K562 (cell line): ENCODE measurements at regions not wholly inside any gene's neighbourhood (a gene's known extent, or its start where the extent isn't known, plus 50 kb on each side); places are given as distances from the start of the nearest gene placed in this dataset.
A peak's percentile ranks its signal among the peaks of the same experiment; 100 is the strongest.
"Not testable (repeated sequence)": the region's sequence is repeated elsewhere in the genome, so short reads cannot be mapped to it uniquely, and the experiment has no call there.

Experiments
- ATAC-seq: fragments of 200-7000 bp; cut with Tn5 transposase; 3 replicates; pipeline ENCODE4 v1.9.1; 2020; ENCODE audit warnings: moderate library complexity
- BruUV-seq: library from RNA; stranded (reverse); fragments of 400-500 nt; replicated peaks from 2 replicates; lab custom pipeline; 2021; lab: Mats Ljungman, UMichigan
- CTCF ChIA-PET: fragments of 300-600 bp; formaldehyde crosslinking; extraction: SDS; loops from one replicate; lab custom pipeline; 2021; ENCODE audit warnings: low intra/inter-chr PET ratio; lab: Yijun Ruan, JAX
- POLR2A ChIA-PET: fragments of 300-600, 350-650 bp; sonication (Branson Sonifier 250); formaldehyde crosslinking; extraction: SDS; loops from one replicate; lab custom pipeline; 2021; ENCODE audit warnings: antibody characterized with exemption, inconsistent platforms; lab: Yijun Ruan, JAX
- DNase-seq, 4 experiments: peaks; one replicate each; pipeline versions ENCODE4 v3.0.0 to v3.0.0-alpha.2; 2011 to 2018; ENCODE audit warnings: low spot score in 3 of 4, mixed read lengths in 3 of 4; ENCODE audit errors: extremely low read depth in 1 of 4
- FAIRE-seq: peaks from 2 replicates; lab custom pipeline; 2011; peaks lifted over from hg19 to GRCh38; lab: Jason Lieb, UNC
- H2AFZ ChIP-seq: 2 replicates; pipeline ENCODE4 v1.6.0; 2011; ENCODE audit warnings: low read depth, low read length, control low read depth, inconsistent platforms
- H3K27ac ChIP-seq: fragments of 200-600 bp; 3 replicates; pipeline ENCODE4 v1.8.0; 2011; ENCODE audit warnings: low read depth, mild to moderate bottlenecking, control low read depth, inconsistent platforms, low read length, moderate library complexity, mixed read lengths; ENCODE audit errors: extremely low read depth
- H3K27me3 ChIP-seq, 2 experiments: fragments of 300-600 bp in 1 of 2; 2 replicates in 1 of 2; 3 replicates in 1 of 2; pipeline versions ENCODE4 v1.6.0 to v1.8.0; 2011; ENCODE audit warnings: inconsistent platforms in 2 of 2, low read length in 2 of 2, mild to moderate bottlenecking in 1 of 2, mixed read lengths in 1 of 2, moderate library complexity in 1 of 2; ENCODE audit not compliant: control insufficient read depth in 2 of 2, insufficient read depth in 2 of 2
- H3K36me3 ChIP-seq: fragments of 300-600 bp; 3 replicates; pipeline ENCODE4 v1.8.0; 2011; ENCODE audit warnings: mild to moderate bottlenecking, low read length, inconsistent platforms; ENCODE audit not compliant: control insufficient read depth, insufficient read depth
- H3K4me1 ChIP-seq, 2 experiments: fragments of 200-600 bp in 1 of 2; replicated peaks in 1 of 2; 2 replicates in 1 of 2; 3 replicates in 1 of 2; pipeline versions ENCODE4 v1.5.1 to v1.8.0; 2011; ENCODE audit warnings: inconsistent platforms in 2 of 2, low read length in 2 of 2, mild to moderate bottlenecking in 1 of 2, mixed read lengths in 1 of 2, moderate library complexity in 1 of 2; ENCODE audit not compliant: control insufficient read depth in 2 of 2, insufficient read depth in 2 of 2
- H3K4me2 ChIP-seq: 2 replicates; pipeline ENCODE4 v1.6.1; 2011; ENCODE audit warnings: low read length, control low read depth, inconsistent platforms, mixed read lengths; ENCODE audit not compliant: insufficient read depth
- H3K4me3 ChIP-seq: fragments of 200-600 bp; sonication (generic), shearing (Covaris generic); 2 replicates; pipeline ENCODE4 v1.5.1; 2016; ENCODE audit warnings: control low read depth, inconsistent platforms
- H3K79me2 ChIP-seq: fragments of 200-600 bp; 3 replicates; pipeline ENCODE4 v1.8.0; 2011; ENCODE audit warnings: low read length, inconsistent platforms; ENCODE audit not compliant: control insufficient read depth, insufficient read depth
- H3K9ac ChIP-seq, 2 experiments: 2 replicates each; pipeline versions ENCODE4 v1.6.0 to v1.6.1; 2011; ENCODE audit warnings: low read depth in 2 of 2, low read length in 2 of 2, control low read depth in 1 of 2, inconsistent platforms in 1 of 2, mild to moderate bottlenecking in 1 of 2, mixed read lengths in 1 of 2; ENCODE audit not compliant: insufficient read depth in 1 of 2
- H3K9me1 ChIP-seq: one replicate; pipeline ENCODE4 v1.6.0; 2011; ENCODE audit warnings: inconsistent platforms, mild to moderate bottlenecking, low read length, moderate library complexity; ENCODE audit not compliant: control insufficient read depth, insufficient read depth
- H3K9me3 ChIP-seq: replicated peaks from 2 replicates; pipeline ENCODE4 v1.5.1; 2011; ENCODE audit warnings: low read depth, low read length, inconsistent platforms; ENCODE audit not compliant: control insufficient read depth, insufficient read depth
- H4K20me1 ChIP-seq: replicated peaks from 2 replicates; pipeline ENCODE4 v1.6.1; 2011; ENCODE audit warnings: low read length, inconsistent platforms, mixed read lengths; ENCODE audit not compliant: control insufficient read depth, insufficient read depth
- SRSF9 ChIP-seq: fragments of 200-400 bp; formaldehyde crosslinking; IDR thresholded peaks from 2 replicates; pipeline ENCODE4 v1.6.1; 2017; ENCODE audit warnings: low read depth, low read length, borderline replicate concordance
- ZNF197 ChIP-seq: fragments of 200-800 bp; sonication (Bioruptor generic); IDR thresholded peaks from 2 replicates; pipeline ENCODE4 v1.6.1; 2016; ENCODE audit warnings: low read depth, missing genetic modification characterization, missing compliant biosample characterization
- ZNF263 ChIP-seq: sonication (generic); formaldehyde crosslinking; IDR thresholded peaks from 2 replicates; pipeline ENCODE4 v1.8.0; 2022; ENCODE audit warnings: mild to moderate bottlenecking, missing genetic modification reagents, borderline replicate concordance
- WGBS: fragments of 100-300 bp; shearing (Covaris generic); methylation state at CpG from one replicate; pipeline ENCODE4 v1.1.6; 2016; ENCODE audit warnings: low coverage, mixed read lengths; ENCODE audit not compliant: insufficient coverage; ENCODE audit errors: missing lambda C conversion rate; 5-methylcytosine and 5-hydroxymethylcytosine counted together
- in situ Hi-C: fragments of 300-500 bp; cut with MboI; formaldehyde crosslinking; loops from 4 replicates; pipeline ENCODE4 v1.15.0; 2018; ENCODE audit warnings: inconsistent platforms, mixed read lengths
- intact Hi-C: fragments of 100-400 bp; cut with micrococcal nuclease; formaldehyde crosslinking; loops from 2 replicates; pipeline ENCODE4 v1.14.2; 2022
- TF ChIP-seq, protein P1 (sequence below): sonication (generic); formaldehyde crosslinking; IDR thresholded peaks from 2 replicates; pipeline ENCODE4 v1.4.0; 2020; ENCODE audit warnings: mild to moderate bottlenecking, missing genetic modification reagents
- TF ChIP-seq, protein P2 (sequence below): fragments of 450-650 bp; formaldehyde crosslinking; IDR thresholded peaks from 2 replicates; pipeline ENCODE4 v1.4.0; 2022; ENCODE audit warnings: missing genetic modification characterization

DNA sequence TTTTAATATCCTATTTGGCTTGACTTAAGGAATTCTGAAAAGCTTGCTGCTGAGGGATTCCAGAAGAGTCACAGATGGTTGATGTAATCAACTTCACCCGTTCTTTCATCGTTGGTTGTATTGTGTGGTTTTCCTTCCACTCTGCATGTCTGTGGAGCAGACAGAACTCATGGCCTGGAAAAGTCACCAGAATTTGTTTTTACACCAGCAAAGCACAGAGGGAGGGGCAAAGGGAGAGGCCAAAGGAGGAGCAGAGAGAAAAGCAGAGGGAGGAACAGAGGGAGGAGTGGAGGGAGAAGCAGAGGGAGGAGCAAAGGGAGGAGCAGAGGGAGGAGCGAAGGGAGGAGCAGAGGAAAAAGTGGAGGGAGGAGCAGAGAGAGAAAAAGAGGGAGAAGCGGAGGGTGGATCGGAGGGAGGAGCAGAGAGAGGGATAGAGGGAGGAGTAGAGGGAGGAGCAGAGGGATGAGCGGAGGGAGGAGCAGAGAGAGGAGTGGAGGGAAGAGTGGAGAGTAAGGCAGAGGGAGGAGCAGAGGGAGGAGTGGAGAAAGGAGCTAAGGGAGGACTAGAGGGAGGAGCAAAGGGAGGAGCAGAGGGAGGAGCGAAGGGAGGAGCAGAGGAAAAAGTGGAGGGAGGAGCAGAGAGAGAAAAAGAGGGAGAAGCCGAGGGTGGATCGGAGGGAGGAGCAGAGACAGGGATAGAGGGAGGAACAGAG, 73.8 kb upstream of the TCERG1L start:
- peak; percentile 85 for TF ChIP-seq ZNF263 (CRISPR knock-in tag)
- intact Hi-C loops, H3K27me3 ChIP-seq, H2AFZ ChIP-seq, H3K36me3 ChIP-seq, H3K4me1 ChIP-seq, H3K79me2 ChIP-seq, H3K27ac ChIP-seq, H3K9ac ChIP-seq, in situ Hi-C loops, ATAC-seq, H3K9me3 ChIP-seq, H3K4me2 ChIP-seq, H3K9me1 ChIP-seq, H4K20me1 ChIP-seq, CTCF ChIA-PET, FAIRE-seq, POLR2A ChIA-PET, BruUV-seq, DNase-seq, H3K4me3 ChIP-seq: not testable (repeated sequence)
- 4% methylated on average over 5 of the region's 9 CpGs for WGBS

DNA sequence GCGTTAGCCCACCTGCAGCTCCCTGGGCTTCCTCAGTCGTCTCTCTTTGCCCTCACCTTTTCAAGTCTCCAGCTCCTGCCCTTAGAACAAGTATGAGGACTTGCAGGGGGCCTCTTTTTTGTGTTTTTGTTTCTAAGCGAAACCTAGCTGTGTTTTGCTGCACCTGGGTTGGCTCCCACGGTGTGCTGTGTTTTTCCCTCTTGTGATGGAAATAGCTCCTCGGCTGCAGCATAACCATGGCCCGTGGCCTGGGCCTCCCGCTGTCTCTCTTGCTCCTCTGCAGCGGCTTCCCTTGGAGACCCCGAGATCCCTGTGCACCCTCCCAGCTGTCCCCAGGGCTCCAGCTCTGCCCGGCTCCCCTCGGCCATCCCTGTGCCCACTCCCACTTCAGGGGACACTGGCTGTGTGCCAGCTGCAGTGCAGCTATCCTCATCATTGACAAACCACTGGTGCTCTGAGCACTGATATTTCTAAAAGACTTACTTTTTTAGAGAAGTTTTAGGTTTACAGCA, 75.6 kb upstream of the TCERG1L start:
- Histone ChIP-seq H3K4me2 (no peak overlapping the region), H2AFZ (no peak overlapping the region), H3K9me3 (no peaks in the 10 kb centered on the region), H3K27me3 (no peaks in the 10 kb centered on the region), H3K4me3 (no peak overlapping the region), H3K36me3 (no peaks in the 10 kb centered on the region), H3K9ac (no peak overlapping the region), H3K27ac (no peak overlapping the region), H3K4me1 (no peaks in the 10 kb centered on the region), H4K20me1 (no peaks in the 10 kb centered on the region), H3K9me1 (no peaks in the 10 kb centered on the region), H3K79me2 (no peaks in the 10 kb centered on the region)
- ATAC-seq = no peak
- no peak for FAIRE-seq
- CTCF ChIA-PET = no interaction called here
- 2% methylated on average over 9 of the region's 11 CpGs for WGBS
- BruUV-seq = no TSS peak
- intact Hi-C loops = no loop called here
- in situ Hi-C loops = no loop called here
- POLR2A ChIA-PET = no interaction called here
- no peak for DNase-seq
- TF ChIP-seq ZNF197 (CRISPR knock-in tag) (no peak), SRSF9 (no peak)
- TF ChIP-seq, protein P1, sequence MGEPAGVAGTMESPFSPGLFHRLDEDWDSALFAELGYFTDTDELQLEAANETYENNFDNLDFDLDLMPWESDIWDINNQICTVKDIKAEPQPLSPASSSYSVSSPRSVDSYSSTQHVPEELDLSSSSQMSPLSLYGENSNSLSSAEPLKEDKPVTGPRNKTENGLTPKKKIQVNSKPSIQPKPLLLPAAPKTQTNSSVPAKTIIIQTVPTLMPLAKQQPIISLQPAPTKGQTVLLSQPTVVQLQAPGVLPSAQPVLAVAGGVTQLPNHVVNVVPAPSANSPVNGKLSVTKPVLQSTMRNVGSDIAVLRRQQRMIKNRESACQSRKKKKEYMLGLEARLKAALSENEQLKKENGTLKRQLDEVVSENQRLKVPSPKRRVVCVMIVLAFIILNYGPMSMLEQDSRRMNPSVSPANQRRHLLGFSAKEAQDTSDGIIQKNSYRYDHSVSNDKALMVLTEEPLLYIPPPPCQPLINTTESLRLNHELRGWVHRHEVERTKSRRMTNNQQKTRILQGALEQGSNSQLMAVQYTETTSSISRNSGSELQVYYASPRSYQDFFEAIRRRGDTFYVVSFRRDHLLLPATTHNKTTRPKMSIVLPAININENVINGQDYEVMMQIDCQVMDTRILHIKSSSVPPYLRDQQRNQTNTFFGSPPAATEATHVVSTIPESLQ (CRISPR knock-in tag) = no peak
- TF ChIP-seq, protein P2, sequence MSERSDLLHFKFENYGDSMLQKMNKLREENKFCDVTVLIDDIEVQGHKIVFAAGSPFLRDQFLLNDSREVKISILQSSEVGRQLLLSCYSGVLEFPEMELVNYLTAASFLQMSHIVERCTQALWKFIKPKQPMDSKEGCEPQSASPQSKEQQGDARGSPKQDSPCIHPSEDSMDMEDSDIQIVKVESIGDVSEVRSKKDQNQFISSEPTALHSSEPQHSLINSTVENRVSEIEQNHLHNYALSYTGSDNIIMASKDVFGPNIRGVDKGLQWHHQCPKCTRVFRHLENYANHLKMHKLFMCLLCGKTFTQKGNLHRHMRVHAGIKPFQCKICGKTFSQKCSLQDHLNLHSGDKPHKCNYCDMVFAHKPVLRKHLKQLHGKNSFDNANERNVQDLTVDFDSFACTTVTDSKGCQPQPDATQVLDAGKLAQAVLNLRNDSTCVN (CRISPR knock-in tag) = no peak
